Heart left ventricle (tissue), 13 donors: ENCODE measurements at regions not wholly inside any gene's neighbourhood (a gene's known extent, or its start where the extent isn't known, plus 50 kb on each side); places are given as distances from the start of the nearest gene placed in this dataset.
"Not testable (repeated sequence)": the region's sequence is repeated elsewhere in the genome, so short reads cannot be mapped to it uniquely, and the experiment has no call there.

Source experiments
- POLR2A ChIP-seq, 2 donors: fragments of 450-650 bp; IDR thresholded peaks; one replicate each; pipeline ENCODE4 v1.6.1; 2017; ENCODE audit warnings: antibody characterized with exemption in 2 of 2, mild to moderate bottlenecking in 2 of 2, moderate library complexity in 2 of 2
- TF ChIP-seq, protein P1 (sequence below), 12 donors: fragments of 200-600 bp; sonication (generic) in 4 of 12; IDR thresholded peaks; one replicate each; pipeline versions ENCODE4 v1.5.0 to v1.8.0; 2018 to 2022; ENCODE audit warnings: antibody characterized with exemption in 12 of 12, mild to moderate bottlenecking in 5 of 12
- donor health status: ischemic (EF 13 %, LVEDD 7.1; RV severe dilation, severe dysfunction).
- donor health status: DM: no; HTN: yes; CAD: no.
- donor health status: DM: no; HTN: no; CAD: no.
- donor health status: ischemic (EF 25% LVEDD 6.9; RV normal size, moderate dysfunction).
- donor health status: ischemic (EF 25% LVEDD 5.7; RV mildly dilated, moderate dysfunction).
- donor health status: ischemic (EF 35%, LVEDD 5.7; RV mildly dilated, moderate dysfunction).
- donor health status: nonischemic (EF 11% LVEDD 7.7; RV severe dilation, severe dysfunction).
- donor health status: DM: yes; HTN: yes; CAD: no.
- donor health status: PGD.
- donor health status: ischemic (EF 29% LVEDD 5.4; RV normal size, mild dysfunction).
- donor health status: nonischemic (EF 23%, LVEDD 6.1; RV moderate dilation, normal function).

GRCh38 chr2:91485226-91485625, 2793.8 kb downstream of the RPIA start:
- not testable (repeated sequence) for TF ChIP-seq POLR2A (IDR thresholded peaks at IDR 0.05)
- TF ChIP-seq, protein P1, sequence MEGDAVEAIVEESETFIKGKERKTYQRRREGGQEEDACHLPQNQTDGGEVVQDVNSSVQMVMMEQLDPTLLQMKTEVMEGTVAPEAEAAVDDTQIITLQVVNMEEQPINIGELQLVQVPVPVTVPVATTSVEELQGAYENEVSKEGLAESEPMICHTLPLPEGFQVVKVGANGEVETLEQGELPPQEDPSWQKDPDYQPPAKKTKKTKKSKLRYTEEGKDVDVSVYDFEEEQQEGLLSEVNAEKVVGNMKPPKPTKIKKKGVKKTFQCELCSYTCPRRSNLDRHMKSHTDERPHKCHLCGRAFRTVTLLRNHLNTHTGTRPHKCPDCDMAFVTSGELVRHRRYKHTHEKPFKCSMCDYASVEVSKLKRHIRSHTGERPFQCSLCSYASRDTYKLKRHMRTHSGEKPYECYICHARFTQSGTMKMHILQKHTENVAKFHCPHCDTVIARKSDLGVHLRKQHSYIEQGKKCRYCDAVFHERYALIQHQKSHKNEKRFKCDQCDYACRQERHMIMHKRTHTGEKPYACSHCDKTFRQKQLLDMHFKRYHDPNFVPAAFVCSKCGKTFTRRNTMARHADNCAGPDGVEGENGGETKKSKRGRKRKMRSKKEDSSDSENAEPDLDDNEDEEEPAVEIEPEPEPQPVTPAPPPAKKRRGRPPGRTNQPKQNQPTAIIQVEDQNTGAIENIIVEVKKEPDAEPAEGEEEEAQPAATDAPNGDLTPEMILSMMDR (IDR thresholded peaks at IDR 0.05), result not testable (repeated sequence)
